GM10248 (cell line): ENCODE measurements at regions not wholly inside any gene's neighbourhood (a gene's known extent, or its start where the extent isn't known, plus 50 kb on each side); places are given as distances from the start of the nearest gene placed in this dataset.
"Not testable (repeated sequence)": the region's sequence is repeated elsewhere in the genome, so short reads cannot be mapped to it uniquely, and the experiment has no call there.

Source experiments
- CTCF ChIA-PET: fragments of 300-600 bp; sonication (Branson Sonifier 250); formaldehyde crosslinking; extraction: SDS; loops from one replicate; lab custom pipeline; 2021; ENCODE audit warnings: antibody characterized with exemption; lab: Yijun Ruan, JAX
- POLR2A ChIA-PET: fragments of 350-650 bp; sonication (Branson Sonifier 250); formaldehyde crosslinking; extraction: SDS; loops from one replicate; lab custom pipeline; 2020; ENCODE audit warnings: antibody characterized with exemption; lab: Yijun Ruan, JAX
- DNase-seq: peaks from one replicate; pipeline ENCODE4 v3.0.0; 2012; ENCODE audit errors: extremely low spot score
- CTCF ChIP-seq: IDR thresholded peaks from 2 replicates; pipeline ENCODE4 v1.5.1; 2012; ENCODE audit warnings: mild to moderate bottlenecking, low read depth; ENCODE audit errors: extremely low read depth, missing control alignments, control extremely low read depth

GRCh38 chr2:215635071-215635787, 199.4 kb upstream of the FN1 start:
- TF ChIP-seq CTCF = no peak
- ChIA-PET POLR2A (no interaction called here), CTCF (interaction anchor here (1.7 kb wide), 1 partner anchor 12 kb away, joined by 5 read pairs; no protein-coding TSS in a partner anchor)
- no peak for DNase-seq

GRCh38 chr2:215633360-215633759, 197.5 kb upstream of the FN1 start:
- ChIA-PET POLR2A (no interaction called here), CTCF (no interaction called here)
- no peak for TF ChIP-seq CTCF
- DNase-seq = no peak

GRCh38 chr2:215631696-215632095, 195.8 kb upstream of the FN1 start:
- DNase-seq = no peak
- CTCF ChIA-PET = no interaction called here
- no peak for TF ChIP-seq CTCF

GRCh38 chr2:215630796-215631195, 194.9 kb upstream of the FN1 start:
- CTCF ChIA-PET, POLR2A ChIA-PET: not testable (repeated sequence)

More at GRCh38 chr2:215631696-215632095, 195.8 kb upstream of the FN1 start:
- POLR2A ChIA-PET = no interaction called here

GRCh38 chr2:215627771-215628170, 191.9 kb upstream of the FN1 start:
- ChIA-PET POLR2A (no interaction called here), CTCF (interaction anchor here (1.0 kb wide), 1 partner anchor 173 kb away, joined by 3 read pairs; no protein-coding TSS in a partner anchor)
- DNase-seq = no peak
- TF ChIP-seq CTCF = no peak

More at GRCh38 chr2:215630796-215631195, 194.9 kb upstream of the FN1 start:
- DNase-seq = not testable (repeated sequence)

- DNase-seq = no peak
These were observed 191.0 kb upstream of the FN1 start for GRCh38 chr2:215626812-215627281.

More at GRCh38 chr2:215626812-215627281, 191.0 kb upstream of the FN1 start:
- POLR2A ChIA-PET = no interaction called here
- CTCF ChIA-PET = no interaction called here
- TF ChIP-seq CTCF = no peak
